ENCODE measurements at regions not wholly inside any gene's neighbourhood (a gene's known extent, or its start where the extent isn't known, plus 50 kb on each side); places are given as distances from the start of the nearest gene placed in this dataset.

DNA sequence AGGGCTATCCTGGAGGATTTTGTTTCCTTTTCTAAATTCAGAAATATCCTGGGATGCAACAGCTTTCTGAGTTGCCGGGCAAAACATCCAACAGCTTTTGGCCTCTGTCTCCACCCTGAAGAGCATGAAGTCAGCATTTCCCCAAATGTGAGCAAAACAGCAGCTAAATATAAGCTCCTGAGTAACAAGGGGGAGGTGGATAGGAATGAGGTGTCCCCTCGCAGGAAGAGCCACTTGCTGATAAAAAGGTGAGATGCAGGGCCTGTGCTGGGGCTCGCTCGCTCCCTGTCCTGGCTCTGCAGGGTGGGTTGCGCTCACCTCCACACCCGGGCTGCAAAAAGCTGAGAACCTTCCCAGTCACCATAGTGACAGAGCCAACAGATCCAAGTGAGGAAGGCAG is 264.3 kb downstream of the ZEB1 start:
- no peak overlapping the region for H3K4ac ChIP-seq (ENCODE audit: low read depth, low read length)
- H3K56ac ChIP-seq (ENCODE audit: extremely low read depth, insufficient read depth, low read length) = no peak overlapping the region
- no peak overlapping the region for H4K5ac ChIP-seq (ENCODE audit: low read depth, low read length)
- H4K91ac ChIP-seq (ENCODE audit: insufficient read depth, low read depth, low read length) = no peak overlapping the region
- no peak overlapping the region for H4K8ac ChIP-seq (ENCODE audit: low read depth in 2 of 2, low read length in 2 of 2)
- H3K9me1 ChIP-seq (ENCODE audit: insufficient read depth, low read length) = no peaks in the 10 kb centered on the region
- ChIA-PET CTCF (no interaction called here), POLR2A (ENCODE audit: unreplicated experiment) (no interaction called here)
- no peak for TF ChIP-seq MAFK (IDR thresholded peaks at IDR 0.05; ENCODE audit: low read depth, low read length)
- TF ChIP-seq MAZ (IDR thresholded peaks at IDR 0.05; ENCODE audit: borderline replicate concordance, low read depth, low read length) = no peak
- TF ChIP-seq NFE2L2 (IDR thresholded peaks at IDR 0.05; ENCODE audit: low read depth, low read length) = no peak
- no peak for TF ChIP-seq POLR2A (IDR thresholded peaks at IDR 0.05; ENCODE audit: low read depth, low read length)
- TF ChIP-seq BHLHE40 (IDR thresholded peaks at IDR 0.05; ENCODE audit: low read depth, low read length) = no peak
- no peak for TF ChIP-seq MXI1 (IDR thresholded peaks at IDR 0.05; ENCODE audit: borderline replicate concordance, low read depth, low read length)
- TF ChIP-seq, protein P1, sequence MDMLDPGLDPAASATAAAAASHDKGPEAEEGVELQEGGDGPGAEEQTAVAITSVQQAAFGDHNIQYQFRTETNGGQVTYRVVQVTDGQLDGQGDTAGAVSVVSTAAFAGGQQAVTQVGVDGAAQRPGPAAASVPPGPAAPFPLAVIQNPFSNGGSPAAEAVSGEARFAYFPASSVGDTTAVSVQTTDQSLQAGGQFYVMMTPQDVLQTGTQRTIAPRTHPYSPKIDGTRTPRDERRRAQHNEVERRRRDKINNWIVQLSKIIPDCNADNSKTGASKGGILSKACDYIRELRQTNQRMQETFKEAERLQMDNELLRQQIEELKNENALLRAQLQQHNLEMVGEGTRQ (IDR thresholded peaks at IDR 0.05; ENCODE audit: low read depth, low read length) = no peak
- TF ChIP-seq CEBPB (IDR thresholded peaks at IDR 0.05; ENCODE audit: low read depth, low read length) = no peak
- TF ChIP-seq, protein P2, sequence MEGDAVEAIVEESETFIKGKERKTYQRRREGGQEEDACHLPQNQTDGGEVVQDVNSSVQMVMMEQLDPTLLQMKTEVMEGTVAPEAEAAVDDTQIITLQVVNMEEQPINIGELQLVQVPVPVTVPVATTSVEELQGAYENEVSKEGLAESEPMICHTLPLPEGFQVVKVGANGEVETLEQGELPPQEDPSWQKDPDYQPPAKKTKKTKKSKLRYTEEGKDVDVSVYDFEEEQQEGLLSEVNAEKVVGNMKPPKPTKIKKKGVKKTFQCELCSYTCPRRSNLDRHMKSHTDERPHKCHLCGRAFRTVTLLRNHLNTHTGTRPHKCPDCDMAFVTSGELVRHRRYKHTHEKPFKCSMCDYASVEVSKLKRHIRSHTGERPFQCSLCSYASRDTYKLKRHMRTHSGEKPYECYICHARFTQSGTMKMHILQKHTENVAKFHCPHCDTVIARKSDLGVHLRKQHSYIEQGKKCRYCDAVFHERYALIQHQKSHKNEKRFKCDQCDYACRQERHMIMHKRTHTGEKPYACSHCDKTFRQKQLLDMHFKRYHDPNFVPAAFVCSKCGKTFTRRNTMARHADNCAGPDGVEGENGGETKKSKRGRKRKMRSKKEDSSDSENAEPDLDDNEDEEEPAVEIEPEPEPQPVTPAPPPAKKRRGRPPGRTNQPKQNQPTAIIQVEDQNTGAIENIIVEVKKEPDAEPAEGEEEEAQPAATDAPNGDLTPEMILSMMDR (conservative IDR thresholded peaks at IDR 0.05; ENCODE audit: low read depth, low read length) = no peak
- TF ChIP-seq RFX5 (IDR thresholded peaks at IDR 0.05; ENCODE audit: low read depth, low read length) = no peak
- TF ChIP-seq FOS (IDR thresholded peaks at IDR 0.05; ENCODE audit: low read depth, low read length) = no peak
- no peak for TF ChIP-seq SMC3 (IDR thresholded peaks at IDR 0.05; ENCODE audit: low read depth, low read length)
- TF ChIP-seq RCOR1 (IDR thresholded peaks at IDR 0.05; ENCODE audit: insufficient replicate concordance, low read length) = no peak
- no peak for TF ChIP-seq CHD1 (IDR thresholded peaks at IDR 0.05; ENCODE audit: low read depth, low read length)
- no peaks in the 10 kb centered on the region for H3K27me3 ChIP-seq (ENCODE audit: control insufficient read depth, insufficient read depth, low read length)
- no peak overlapping the region for H3K4me3 ChIP-seq (ENCODE audit: insufficient read depth, low read depth, low read length)
- no peak overlapping the region for H2BK120ac ChIP-seq (ENCODE audit: low read depth, low read length)
- H4K20me1 ChIP-seq (ENCODE audit: insufficient read depth, low read length) = no peaks in the 10 kb centered on the region
- no peaks in the 10 kb centered on the region for H3K36me3 ChIP-seq (ENCODE audit: control insufficient read depth, insufficient read depth, low read length)
- no peak overlapping the region for H2BK15ac ChIP-seq (ENCODE audit: low read depth, low read length)
- no TSS peak for BruUV-seq (replicated peaks)
- no peak for DNase-seq
- H3K27ac ChIP-seq (ENCODE audit: insufficient read depth, low read length) = no peak overlapping the region
- no peaks in the 10 kb centered on the region for H3K79me1 ChIP-seq (ENCODE audit: low read depth in 1 of 2, low read length in 2 of 2)
- no CpG with 5 or more reads among the region's 6 CpGs for WGBS, 2 experiments (ENCODE audit: extremely low coverage in 2 of 2, insufficient read length in 1 of 2)
- H2AK9ac ChIP-seq (replicated peaks; ENCODE audit: low read depth, low read length, poor library complexity) = no peak overlapping the region
- no peak overlapping the region for H3K9ac ChIP-seq (ENCODE audit: low read depth, low read length)
- H3K4me1 ChIP-seq (ENCODE audit: control insufficient read depth, insufficient read depth, low read length) = peaks cover 8% of the 10 kb centered on the region
- H3K4me2 ChIP-seq (ENCODE audit: low read depth, low read length) = no peak overlapping the region
- H3K14ac ChIP-seq (replicated peaks; ENCODE audit: low read depth, low read length) = no peak overlapping the region
- H2BK5ac ChIP-seq (ENCODE audit: low read depth, low read length, poor library complexity, severe bottlenecking) = no peak overlapping the region
- no peak overlapping the region for H2BK20ac ChIP-seq (ENCODE audit: low read depth, low read length)
- dilution Hi-C loops (cut with HindIII; ENCODE audit: low sequenced_read_pairs, unreplicated experiment) = no loop called here
- H3K23ac ChIP-seq (ENCODE audit: low read depth, low read length) = no peak overlapping the region
- no peak overlapping the region for H3K18ac ChIP-seq (ENCODE audit: low read depth, low read length)
- in situ Hi-C loops (cut with MboI; ENCODE audit: low sequenced_read_pairs) = no loop called here
- H2AFZ ChIP-seq (replicated peaks; ENCODE audit: low read length, poor library complexity) = no peak overlapping the region
- no peak overlapping the region for H2AK5ac ChIP-seq (ENCODE audit: low read depth, low read length)
- 0 out of 2 replicates have a peak, but pooled peaks cover 2% of the 10 kb centered on the region for H3K9me3 ChIP-seq (ENCODE audit: control insufficient read depth, insufficient read depth, low read length)
- intact Hi-C loops (cut with micrococcal nuclease) = no loop called here
- no peak for ATAC-seq (ENCODE audit: low read depth)
